Endothelial cell (in vitro differentiated cells): ENCODE measurements at regions not wholly inside any gene's neighbourhood (a gene's known extent, or its start where the extent isn't known, plus 50 kb on each side); places are given as distances from the start of the nearest gene placed in this dataset.
"Not testable (repeated sequence)": the region's sequence is repeated elsewhere in the genome, so short reads cannot be mapped to it uniquely, and the experiment has no call there.

Experiments
- DNase-seq: peaks from one replicate; pipeline ENCODE4 v3.0.0; 2021; ENCODE audit warnings: low spot score
- H3K27ac Mint-ChIP-seq: one replicate; pipeline ENCODE4 v1.8.0; 2021; ENCODE audit warnings: mixed read lengths, inconsistent platforms; ENCODE audit not compliant: unreplicated experiment
- H3K27me3 Mint-ChIP-seq: one replicate; pipeline ENCODE4 v1.8.0; 2021; ENCODE audit warnings: mild to moderate bottlenecking, moderate library complexity, mixed read lengths, inconsistent platforms; ENCODE audit not compliant: unreplicated experiment
- H3K36me3 Mint-ChIP-seq: one replicate; pipeline ENCODE4 v1.8.0; 2021; ENCODE audit warnings: mild to moderate bottlenecking, low read depth, mixed read lengths, inconsistent platforms; ENCODE audit not compliant: unreplicated experiment
- H3K4me1 Mint-ChIP-seq: one replicate; pipeline ENCODE4 v1.8.0; 2021; ENCODE audit warnings: mild to moderate bottlenecking, mixed read lengths, inconsistent platforms; ENCODE audit not compliant: unreplicated experiment
- H3K4me3 Mint-ChIP-seq: one replicate; pipeline ENCODE4 v1.8.0; 2021; ENCODE audit warnings: mild to moderate bottlenecking, mixed read lengths, inconsistent platforms; ENCODE audit not compliant: unreplicated experiment
- H3K9me3 Mint-ChIP-seq: one replicate; pipeline ENCODE4 v1.8.0; 2021; ENCODE audit warnings: mixed read lengths, inconsistent platforms; ENCODE audit not compliant: unreplicated experiment
- TF ChIP-seq, protein P1 (sequence below): fragments of 200-600 bp; sonication (generic); IDR thresholded peaks from one replicate; pipeline ENCODE4 v1.5.0; 2021; ENCODE audit warnings: antibody characterized with exemption; ENCODE audit not compliant: unreplicated experiment

DNA sequence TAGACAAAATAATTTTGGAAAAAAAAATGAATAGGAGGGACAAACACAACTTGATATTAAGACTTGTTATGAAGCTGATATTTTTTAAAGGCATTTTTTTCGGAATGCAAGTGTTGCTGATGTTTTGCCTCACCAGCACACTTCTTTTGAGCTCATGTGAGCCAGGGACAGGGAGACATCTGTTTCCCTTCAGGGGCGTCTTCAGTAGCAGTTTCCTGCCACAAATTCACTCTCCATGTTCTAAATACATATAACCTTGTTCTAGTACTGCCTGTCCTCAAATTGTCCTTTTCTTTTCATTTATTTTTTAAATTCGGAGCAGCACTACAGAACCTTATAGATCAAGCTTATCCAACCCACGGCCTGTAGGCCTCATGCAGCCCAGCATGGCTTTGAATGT is 316.0 kb upstream of the PAPPA start:
- no peak for DNase-seq
- Mint-ChIP-seq H3K4me3 (no peak overlapping the region), H3K9me3 (no peaks in the 10 kb centered on the region), H3K27ac (no peak overlapping the region), H3K36me3 (no peaks in the 10 kb centered on the region), H3K4me1 (peaks cover 10% of the 10 kb centered on the region), H3K27me3 (peaks cover 4% of the 10 kb centered on the region)
- TF ChIP-seq, protein P1, sequence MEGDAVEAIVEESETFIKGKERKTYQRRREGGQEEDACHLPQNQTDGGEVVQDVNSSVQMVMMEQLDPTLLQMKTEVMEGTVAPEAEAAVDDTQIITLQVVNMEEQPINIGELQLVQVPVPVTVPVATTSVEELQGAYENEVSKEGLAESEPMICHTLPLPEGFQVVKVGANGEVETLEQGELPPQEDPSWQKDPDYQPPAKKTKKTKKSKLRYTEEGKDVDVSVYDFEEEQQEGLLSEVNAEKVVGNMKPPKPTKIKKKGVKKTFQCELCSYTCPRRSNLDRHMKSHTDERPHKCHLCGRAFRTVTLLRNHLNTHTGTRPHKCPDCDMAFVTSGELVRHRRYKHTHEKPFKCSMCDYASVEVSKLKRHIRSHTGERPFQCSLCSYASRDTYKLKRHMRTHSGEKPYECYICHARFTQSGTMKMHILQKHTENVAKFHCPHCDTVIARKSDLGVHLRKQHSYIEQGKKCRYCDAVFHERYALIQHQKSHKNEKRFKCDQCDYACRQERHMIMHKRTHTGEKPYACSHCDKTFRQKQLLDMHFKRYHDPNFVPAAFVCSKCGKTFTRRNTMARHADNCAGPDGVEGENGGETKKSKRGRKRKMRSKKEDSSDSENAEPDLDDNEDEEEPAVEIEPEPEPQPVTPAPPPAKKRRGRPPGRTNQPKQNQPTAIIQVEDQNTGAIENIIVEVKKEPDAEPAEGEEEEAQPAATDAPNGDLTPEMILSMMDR = no peak

DNA sequence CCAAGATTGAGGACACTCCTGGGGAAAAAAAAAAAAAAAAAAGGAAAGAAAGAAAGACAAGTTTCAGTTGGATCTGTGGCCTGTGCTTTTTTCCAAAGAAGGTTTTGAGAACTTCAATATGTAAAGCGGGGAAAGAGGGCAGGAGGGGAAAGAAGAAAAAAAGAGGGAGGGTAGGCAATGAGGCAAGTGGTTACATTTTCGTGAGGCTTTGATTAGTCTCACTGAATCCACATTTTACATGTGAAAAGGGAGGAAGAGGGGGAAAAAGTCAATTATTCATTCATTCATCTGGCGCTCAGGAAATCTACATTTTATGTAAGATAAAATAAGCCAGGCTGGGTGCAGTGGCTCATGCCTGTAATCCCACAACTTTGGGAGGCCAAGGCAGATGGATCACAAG is 315.2 kb upstream of the PAPPA start:
- Mint-ChIP-seq H3K36me3 (no peaks in the 10 kb centered on the region), H3K27ac (no peak overlapping the region), H3K4me1 (peaks cover 10% of the 10 kb centered on the region), H3K9me3 (no peaks in the 10 kb centered on the region), H3K27me3 (peaks cover 4% of the 10 kb centered on the region), H3K4me3 (no peak overlapping the region)
- no peak for DNase-seq
- TF ChIP-seq, protein P1 = no peak

DNA sequence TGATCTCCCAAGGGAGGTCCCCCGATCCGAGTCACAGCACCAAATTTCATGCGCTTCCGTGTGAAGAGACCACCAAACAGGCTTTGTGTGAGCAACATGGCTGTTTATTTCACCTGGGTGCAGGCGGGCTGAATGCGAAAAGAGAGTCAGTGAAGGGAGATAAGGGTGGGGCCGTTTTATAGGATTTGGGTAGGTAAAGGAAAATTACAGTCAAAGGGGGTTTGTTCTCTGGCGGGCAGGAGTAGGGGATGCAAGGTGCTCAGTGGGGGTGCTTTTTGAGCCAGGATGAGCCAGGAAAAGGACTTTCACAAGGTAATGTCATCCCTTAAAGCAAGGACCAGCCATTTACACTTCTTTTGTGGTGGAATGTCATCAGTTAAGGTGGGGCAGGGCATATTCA is 309.2 kb upstream of the PAPPA start:
- not testable (repeated sequence) for H3K27ac Mint-ChIP-seq, DNase-seq, H3K4me3 Mint-ChIP-seq, H3K4me1 Mint-ChIP-seq, H3K9me3 Mint-ChIP-seq, H3K36me3 Mint-ChIP-seq, H3K27me3 Mint-ChIP-seq

DNA sequence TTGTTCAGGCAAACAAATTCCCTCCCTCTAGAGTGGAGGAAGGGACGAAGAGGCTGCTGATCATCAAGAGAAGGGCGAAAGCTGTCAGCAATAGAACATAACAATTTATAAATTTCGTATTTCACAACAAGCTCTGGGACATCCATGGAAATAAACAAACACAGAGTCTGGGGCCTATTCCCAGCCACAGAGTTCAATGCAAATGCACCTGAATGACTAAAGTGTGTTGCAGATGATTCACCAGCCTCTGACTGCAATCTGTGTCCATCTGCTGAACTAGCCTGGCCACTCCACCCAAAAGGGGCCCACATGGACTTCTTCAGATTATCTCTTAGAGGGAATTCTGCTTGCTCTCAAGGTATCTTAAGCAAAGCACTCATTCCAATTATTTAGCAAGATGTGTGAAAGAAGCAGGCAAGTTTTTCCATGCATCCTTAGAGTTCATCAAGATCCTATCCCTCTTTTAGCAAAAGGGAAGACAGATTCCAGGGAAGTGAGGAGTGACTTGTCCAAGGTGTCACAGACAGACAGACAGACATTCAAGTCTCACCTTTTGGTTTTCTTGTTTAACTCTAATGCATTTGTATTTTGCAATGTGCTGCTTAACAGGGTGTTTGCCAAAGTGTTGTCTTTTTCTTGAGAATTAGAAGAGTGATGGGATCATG is 307.8 kb upstream of the PAPPA start:
- no peak for DNase-seq

DNA sequence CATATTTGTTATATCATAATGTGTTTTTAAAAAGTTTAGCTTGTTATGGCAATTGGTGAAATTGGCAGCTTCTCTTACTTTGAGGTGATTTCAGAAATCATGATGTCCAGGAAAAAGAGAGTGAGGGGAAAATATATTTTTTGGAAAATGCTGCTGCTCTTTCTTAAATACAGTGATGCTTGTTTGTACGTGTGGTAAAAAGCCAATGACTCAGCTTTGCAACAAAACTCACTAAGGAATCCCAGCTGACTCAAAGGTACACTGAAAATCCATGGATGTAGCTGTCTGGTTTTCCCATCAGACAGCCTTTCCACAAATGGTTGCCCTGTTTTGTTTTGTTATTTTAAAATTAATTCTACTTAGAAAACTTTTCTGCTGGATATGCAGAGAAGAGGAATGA is 306.4 kb upstream of the PAPPA start:
- no peak overlapping the region for H3K4me3 Mint-ChIP-seq
- H3K9me3 Mint-ChIP-seq = no peaks in the 10 kb centered on the region
- no peak for DNase-seq
- H3K27ac Mint-ChIP-seq = no peak overlapping the region
- peaks cover 1% of the 10 kb centered on the region for H3K27me3 Mint-ChIP-seq
- H3K36me3 Mint-ChIP-seq = no peaks in the 10 kb centered on the region
- TF ChIP-seq, protein P1 = no peak
- H3K4me1 Mint-ChIP-seq = no peaks in the 10 kb centered on the region

More for the DNA sequence above, 307.8 kb upstream of the PAPPA start:
- H3K27ac Mint-ChIP-seq = no peak overlapping the region
- H3K27me3 Mint-ChIP-seq = peaks cover 3% of the 10 kb centered on the region
- H3K4me1 Mint-ChIP-seq = no peaks in the 10 kb centered on the region
- H3K9me3 Mint-ChIP-seq = no peaks in the 10 kb centered on the region
- no peaks in the 10 kb centered on the region for H3K36me3 Mint-ChIP-seq
- TF ChIP-seq, protein P1 = no peak
- H3K4me3 Mint-ChIP-seq = no peak overlapping the region
